Mesodermal cell (in vitro differentiated cells): ENCODE measurements at regions not wholly inside any gene's neighbourhood (a gene's known extent, or its start where the extent isn't known, plus 50 kb on each side); places are given as distances from the start of the nearest gene placed in this dataset.

Experiments
- H3K27ac ChIP-seq: 2 replicates; pipeline ENCODE4 v1.7.0; 2013; ENCODE audit warnings: mild to moderate bottlenecking, low read depth, low read length, moderate library complexity; ENCODE audit not compliant: severe bottlenecking
- H3K36me3 ChIP-seq: 2 replicates; pipeline ENCODE4 v1.7.1; 2013; ENCODE audit warnings: mild to moderate bottlenecking, low read length, moderate library complexity; ENCODE audit not compliant: control insufficient read depth, insufficient read depth
- H3K4me1 ChIP-seq: one replicate; pipeline ENCODE4 v1.7.1; 2013; ENCODE audit warnings: mild to moderate bottlenecking, low read length; ENCODE audit not compliant: insufficient read depth, control insufficient read depth, poor library complexity, severe bottlenecking
- H3K4me3 ChIP-seq: 2 replicates; pipeline ENCODE4 v1.7.0; 2013; ENCODE audit warnings: low read length, control low read depth, mild to moderate bottlenecking; ENCODE audit not compliant: insufficient read depth, poor library complexity, severe bottlenecking; ENCODE audit errors: extremely low read depth
- H3K9me3 ChIP-seq: 2 replicates; pipeline ENCODE4 v1.7.1; 2013; ENCODE audit warnings: mild to moderate bottlenecking, low read length, moderate library complexity; ENCODE audit not compliant: control insufficient read depth
- WGBS, 2 experiments: methylation state at CpG; one replicate each; pipeline ENCODE4 v1.1.5; 2013; ENCODE audit warnings: missing lambda C conversion rate in 2 of 2; ENCODE audit not compliant: insufficient coverage in 2 of 2; 5-methylcytosine and 5-hydroxymethylcytosine counted together

DNA sequence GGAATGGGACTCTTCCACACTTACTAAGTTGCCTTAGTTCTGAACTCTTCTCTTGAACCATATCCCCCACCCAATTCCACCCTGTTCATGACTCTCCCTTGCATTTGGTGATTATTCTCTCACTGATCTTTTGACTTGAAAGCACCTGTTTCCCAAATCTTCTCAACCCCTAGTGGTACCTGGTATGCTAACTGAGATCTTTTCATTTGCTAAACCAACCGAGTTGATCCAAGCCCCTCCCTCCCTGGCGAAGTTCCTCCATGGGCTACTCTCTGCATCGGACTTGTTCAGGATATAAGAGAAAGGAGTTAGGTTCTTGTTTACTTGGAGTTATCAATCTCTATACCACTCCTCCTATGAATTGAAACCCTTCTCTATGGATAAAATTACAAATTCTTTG is 593.5 kb downstream of the BCL11A start:
- H3K36me3 ChIP-seq = no peaks in the 10 kb centered on the region
- no peaks in the 10 kb centered on the region for H3K9me3 ChIP-seq
- WGBS, 2 experiments = no CpG with 5 or more reads among the region's 3 CpGs
- H3K4me3 ChIP-seq = no peak overlapping the region
- H3K4me1 ChIP-seq = no peaks in the 10 kb centered on the region
- H3K27ac ChIP-seq = no peak overlapping the region

- Histone ChIP-seq H3K36me3 (no peaks in the 10 kb centered on the region), H3K9me3 (no peaks in the 10 kb centered on the region), H3K4me3 (no peak overlapping the region), H3K4me1 (no peaks in the 10 kb centered on the region), H3K27ac (no peak overlapping the region)
- WGBS, 2 experiments = no CpG with 5 or more reads among the region's 1 CpG
Measured at GRCh38 chr2:59957504-59957903, 596.0 kb downstream of the BCL11A start.

- Histone ChIP-seq H3K4me3 (no peak overlapping the region), H3K9me3 (no peaks in the 10 kb centered on the region), H3K27ac (no peak overlapping the region), H3K4me1 (no peaks in the 10 kb centered on the region), H3K36me3 (no peaks in the 10 kb centered on the region)
- 94 to 97% methylated on average over 4 of the region's 4 CpGs for WGBS, 2 experiments
Measured at GRCh38 chr2:59956981-59957380, 596.5 kb downstream of the BCL11A start.

DNA sequence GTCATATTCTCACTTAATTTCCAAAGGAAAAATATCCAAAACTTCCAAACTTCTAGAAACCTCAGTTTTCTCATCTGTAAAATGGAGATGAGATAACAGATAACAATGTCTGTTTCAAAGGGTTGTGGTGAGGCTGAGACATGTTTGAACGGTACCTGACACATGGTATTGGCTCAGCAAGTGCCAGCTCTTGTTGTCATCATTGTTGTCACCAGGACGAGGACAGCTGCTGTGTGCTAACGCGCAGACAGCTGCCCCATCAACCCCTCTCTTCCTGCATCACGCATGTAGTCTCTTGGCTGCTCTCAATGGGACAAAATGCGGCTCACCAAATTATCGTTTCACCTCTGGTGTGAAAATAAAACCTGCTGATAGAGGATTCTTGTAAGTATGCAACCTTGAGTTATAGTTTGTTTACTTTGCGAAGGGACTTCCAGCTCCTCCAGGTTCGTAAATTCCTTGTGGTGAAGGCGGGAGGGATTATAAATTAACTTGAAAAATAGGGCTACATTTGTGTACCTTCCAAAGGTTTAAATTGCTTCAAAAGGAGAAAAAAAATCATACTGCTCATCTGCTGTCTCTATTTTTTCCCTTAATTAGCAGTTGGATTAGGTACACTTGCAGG is 605.4 kb downstream of the BCL11A start:
- WGBS, 2 experiments = 94% methylated on average over 8 of the region's 10 CpGs
- no peak overlapping the region for H3K27ac ChIP-seq

GRCh38 chr2:59947209-59947608 is 606.2 kb downstream of the BCL11A start:
- no peak overlapping the region for H3K4me3 ChIP-seq
- no peaks in the 10 kb centered on the region for H3K36me3 ChIP-seq
- WGBS, 2 experiments = 89 to 100% methylated on average over 1 to 3 of the region's 3 CpGs
- no peak overlapping the region for H3K27ac ChIP-seq
- H3K4me1 ChIP-seq = no peaks in the 10 kb centered on the region
- H3K9me3 ChIP-seq = no peaks in the 10 kb centered on the region

More for the DNA sequence above, 605.4 kb downstream of the BCL11A start:
- Histone ChIP-seq H3K36me3 (no peaks in the 10 kb centered on the region), H3K4me3 (no peak overlapping the region), H3K4me1 (no peaks in the 10 kb centered on the region), H3K9me3 (no peaks in the 10 kb centered on the region)

- H3K36me3 ChIP-seq = no peaks in the 10 kb centered on the region
- H3K4me3 ChIP-seq = no peak overlapping the region
- WGBS, 2 experiments = 88 to 89% methylated on average over 1 to 2 of the region's 3 CpGs
- H3K27ac ChIP-seq = no peak overlapping the region
- H3K4me1 ChIP-seq = no peaks in the 10 kb centered on the region
- H3K9me3 ChIP-seq = no peaks in the 10 kb centered on the region
Measured at GRCh38 chr2:59939236-59939635, 614.2 kb downstream of the BCL11A start.

GRCh38 chr2:59938181-59938580 is 615.3 kb downstream of the BCL11A start:
- WGBS, 2 experiments = 70 to 75% methylated on average over 2 of the region's 2 CpGs
- no peak overlapping the region for H3K4me3 ChIP-seq
- no peaks in the 10 kb centered on the region for H3K36me3 ChIP-seq
- H3K4me1 ChIP-seq = no peaks in the 10 kb centered on the region
- no peak overlapping the region for H3K27ac ChIP-seq
- H3K9me3 ChIP-seq = no peaks in the 10 kb centered on the region

DNA sequence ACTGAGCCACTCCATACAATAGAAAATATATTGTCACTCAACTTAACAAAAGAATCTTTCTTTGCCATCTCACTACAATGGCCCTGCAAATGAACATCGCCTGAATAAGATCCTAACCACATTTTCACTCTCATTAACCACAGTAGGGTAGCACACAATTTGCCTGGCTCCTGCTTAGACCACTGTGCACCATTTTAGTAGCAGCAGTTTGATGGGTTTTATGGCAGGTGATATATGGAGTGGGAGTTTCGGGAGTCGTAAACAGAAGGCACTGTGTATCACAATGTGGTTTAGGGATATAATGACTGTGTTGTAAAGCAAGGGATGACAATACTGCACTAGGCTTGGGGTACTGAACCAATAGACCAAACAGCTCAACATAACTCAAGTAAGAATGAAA is 617.4 kb downstream of the BCL11A start:
- Histone ChIP-seq H3K9me3 (no peaks in the 10 kb centered on the region), H3K4me1 (no peaks in the 10 kb centered on the region), H3K36me3 (no peaks in the 10 kb centered on the region), H3K4me3 (no peak overlapping the region), H3K27ac (no peak overlapping the region)
- 67 to 96% methylated on average over 2 to 3 of the region's 3 CpGs for WGBS, 2 experiments

DNA sequence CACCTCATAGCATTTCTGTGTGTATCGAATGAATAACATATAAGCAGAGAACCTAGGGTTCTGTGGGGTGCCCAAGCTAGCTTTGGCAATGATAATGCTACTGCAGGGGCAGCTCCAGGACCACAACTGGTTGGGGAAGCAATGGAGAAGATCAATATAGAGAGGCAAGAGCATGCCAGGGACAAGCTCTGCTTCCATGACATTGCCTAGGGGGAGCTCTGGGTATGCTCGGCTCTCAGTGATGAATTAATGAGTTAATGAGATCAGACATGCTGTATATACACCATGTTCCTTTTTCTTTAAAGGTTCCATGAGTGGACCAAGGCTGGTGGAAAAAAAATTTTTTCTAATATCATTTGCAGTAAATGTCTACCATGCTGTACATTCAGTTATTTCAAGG is 618.4 kb downstream of the BCL11A start:
- no peaks in the 10 kb centered on the region for H3K4me1 ChIP-seq
- no peaks in the 10 kb centered on the region for H3K36me3 ChIP-seq
- no peaks in the 10 kb centered on the region for H3K9me3 ChIP-seq
- WGBS, 2 experiments = 100% methylated on average over 1 of the region's 2 CpGs; no CpG with 5 or more reads in 1 of the 2 experiments
- H3K4me3 ChIP-seq = no peak overlapping the region
- no peak overlapping the region for H3K27ac ChIP-seq

DNA sequence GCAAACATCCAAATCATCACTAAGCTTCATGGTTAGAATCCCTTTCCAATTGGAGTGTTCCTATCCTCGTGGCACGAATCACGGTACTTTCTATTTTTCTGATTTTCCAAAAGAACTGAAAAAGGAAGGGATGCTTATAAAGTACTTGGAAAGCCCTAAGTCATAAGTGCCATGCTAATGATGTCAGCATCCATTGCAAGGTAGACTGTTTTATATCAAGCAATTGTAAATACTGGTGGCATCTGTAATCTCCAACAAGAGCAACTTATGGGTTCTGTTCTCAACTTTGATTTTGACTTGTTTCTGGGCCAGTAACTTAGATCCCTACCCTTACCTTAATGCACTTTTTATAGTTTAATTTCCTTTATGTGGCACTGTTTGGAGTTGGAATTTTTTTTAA is 619.5 kb downstream of the BCL11A start:
- no CpG with 5 or more reads among the region's 3 CpGs for WGBS, 2 experiments
- no peaks in the 10 kb centered on the region for H3K9me3 ChIP-seq
- H3K27ac ChIP-seq = no peak overlapping the region
- no peaks in the 10 kb centered on the region for H3K36me3 ChIP-seq
- H3K4me3 ChIP-seq = no peak overlapping the region
- H3K4me1 ChIP-seq = no peaks in the 10 kb centered on the region

GRCh38 chr2:59932341-59932740 is 621.1 kb downstream of the BCL11A start:
- 67 to 77% methylated on average over 2 to 4 of the region's 5 CpGs for WGBS, 2 experiments
- H3K27ac ChIP-seq = no peak overlapping the region
- H3K4me3 ChIP-seq = no peak overlapping the region
- no peaks in the 10 kb centered on the region for H3K9me3 ChIP-seq
- H3K4me1 ChIP-seq = no peaks in the 10 kb centered on the region
- no peaks in the 10 kb centered on the region for H3K36me3 ChIP-seq
